ENCODE measurements at regions not wholly inside any gene's neighbourhood (a gene's known extent, or its start where the extent isn't known, plus 50 kb on each side); places are given as distances from the start of the nearest gene placed in this dataset.

- H3K36me3 ChIP-seq: no peaks in the 10 kb centered on the region
- no peak for TF ChIP-seq EP300 (IDR thresholded peaks at IDR 0.05)
- TF ChIP-seq CTCF (IDR thresholded peaks at IDR 0.05): no peak
- TF ChIP-seq POLR2AphosphoS5 (IDR thresholded peaks at IDR 0.05): no peak
- TF ChIP-seq POLR2A (IDR thresholded peaks at IDR 0.05; ENCODE audit: low read depth): no peak
- no peak for DNase-seq (ENCODE audit: extremely low spot score)
- WGBS: 30% methylated on average over 3 of the region's 3 CpGs
- no peaks in the 10 kb centered on the region for H3K9me3 ChIP-seq
- peaks cover 0 to 37% (median 0%) of the 10 kb centered on the region in 4 donors for H3K27me3 ChIP-seq
- H3K27ac ChIP-seq (replicated peaks in 1 of 4): no peak overlapping the region
- no peak overlapping the region for H3K4me3 ChIP-seq
- peaks cover 7 to 16% (median 9%) of the 10 kb centered on the region in 4 donors for H3K4me1 ChIP-seq
- intact Hi-C loops (cut with DNase I): no loop called here
Measured at GRCh38 chr20:58025233-58025632, 203.2 kb downstream of the ANKRD60 start.

- DNase-seq (ENCODE audit: extremely low spot score): no peak
- WGBS: 70% methylated on average over 7 of the region's 9 CpGs
- intact Hi-C loops (cut with DNase I): no loop called here
- H3K9me3 ChIP-seq: no peaks in the 10 kb centered on the region
- no peak overlapping the region for H3K4me3 ChIP-seq
- H3K4me1 ChIP-seq: peaks cover 15 to 25% (median 18%) of the 10 kb centered on the region in 4 donors
- TF ChIP-seq POLR2A (IDR thresholded peaks at IDR 0.05; ENCODE audit: low read depth) (no peak), EP300 (IDR thresholded peaks at IDR 0.05) (no peak), CTCF (IDR thresholded peaks at IDR 0.05) (no peak), POLR2AphosphoS5 (IDR thresholded peaks at IDR 0.05) (no peak)
- no peak overlapping the region for H3K27ac ChIP-seq (replicated peaks in 1 of 4)
- H3K27me3 ChIP-seq: peaks cover 0 to 35% (median 0%) of the 10 kb centered on the region in 4 donors
- no peaks in the 10 kb centered on the region for H3K36me3 ChIP-seq
Measured at GRCh38 chr20:58024241-58024721, 204.2 kb downstream of the ANKRD60 start.

GRCh38 chr20:58023781-58024180 is 204.7 kb downstream of the ANKRD60 start:
- H3K27ac ChIP-seq (replicated peaks in 1 of 4): no peak overlapping the region
- peaks cover 0 to 30% (median 0%) of the 10 kb centered on the region in 4 donors for H3K27me3 ChIP-seq
- H3K4me3 ChIP-seq: no peak overlapping the region
- no peaks in the 10 kb centered on the region for H3K9me3 ChIP-seq
- intact Hi-C loops (cut with DNase I): no loop called here
- no peaks in the 10 kb centered on the region for H3K36me3 ChIP-seq
- WGBS: 87% methylated on average over 5 of the region's 5 CpGs
- TF ChIP-seq POLR2A (IDR thresholded peaks at IDR 0.05; ENCODE audit: low read depth): no peak
- TF ChIP-seq POLR2AphosphoS5 (IDR thresholded peaks at IDR 0.05): no peak
- TF ChIP-seq EP300 (IDR thresholded peaks at IDR 0.05): no peak
- no peak for TF ChIP-seq CTCF (IDR thresholded peaks at IDR 0.05)
- peaks cover 15 to 27% (median 20%) of the 10 kb centered on the region in 4 donors for H3K4me1 ChIP-seq
- DNase-seq (ENCODE audit: extremely low spot score): no peak

GRCh38 chr20:58023346-58023745 is 205.1 kb downstream of the ANKRD60 start:
- DNase-seq (ENCODE audit: extremely low spot score): no peak
- TF ChIP-seq CTCF (IDR thresholded peaks at IDR 0.05) (no peak), POLR2AphosphoS5 (IDR thresholded peaks at IDR 0.05) (no peak), POLR2A (IDR thresholded peaks at IDR 0.05; ENCODE audit: low read depth) (no peak), EP300 (IDR thresholded peaks at IDR 0.05) (no peak)
- Histone ChIP-seq H3K27ac (replicated peaks in 1 of 4) (no peak overlapping the region), H3K9me3 (no peaks in the 10 kb centered on the region), H3K4me3 (no peak overlapping the region), H3K27me3 (peaks cover 0 to 26% (median 0%) of the 10 kb centered on the region in 4 donors), H3K36me3 (no peaks in the 10 kb centered on the region), H3K4me1 (peaks cover 15 to 27% (median 20%) of the 10 kb centered on the region in 4 donors)
- intact Hi-C loops (cut with DNase I): no loop called here
- 90% methylated on average over 8 of the region's 9 CpGs for WGBS

- no peak overlapping the region for H3K4me3 ChIP-seq
- no peaks in the 10 kb centered on the region for H3K9me3 ChIP-seq
- H3K4me1 ChIP-seq: peaks cover 15 to 27% (median 20%) of the 10 kb centered on the region in 4 donors
- TF ChIP-seq EP300 (IDR thresholded peaks at IDR 0.05): no peak
- WGBS: 90% methylated on average over 3 of the region's 3 CpGs
- no peak for DNase-seq (ENCODE audit: extremely low spot score)
- peaks cover 0 to 24% (median 0%) of the 10 kb centered on the region in 4 donors for H3K27me3 ChIP-seq
- H3K36me3 ChIP-seq: no peaks in the 10 kb centered on the region
- H3K27ac ChIP-seq (replicated peaks in 1 of 4): no peak overlapping the region
- intact Hi-C loops (cut with DNase I): no loop called here
Measured at GRCh38 chr20:58022711-58023110, 205.7 kb downstream of the ANKRD60 start.
